GM19455 (cell line): ENCODE measurements at regions not wholly inside any gene's neighbourhood (a gene's known extent, or its start where the extent isn't known, plus 50 kb on each side); places are given as distances from the start of the nearest gene placed in this dataset.
"Not testable (repeated sequence)": the region's sequence is repeated elsewhere in the genome, so short reads cannot be mapped to it uniquely, and the experiment has no call there.

Experiments
- ATAC-seq: cut with Tn5 transposase; IDR thresholded peaks from one replicate; pipeline ENCODE4 v1.9.1; 2021; ENCODE audit not compliant: unreplicated experiment

GRCh38 chr18:44286049-44286448, 394.6 kb upstream of the SETBP1 start:
- ATAC-seq: no peak

GRCh38 chr18:44290366-44290977, 390.2 kb upstream of the SETBP1 start:
- no peak for ATAC-seq

GRCh38 chr18:44298566-44298965, 382.1 kb upstream of the SETBP1 start:
- ATAC-seq: no peak

- ATAC-seq: no peak
Observed at GRCh38 chr18:44309185-44309584, 371.5 kb upstream of the SETBP1 start.

- no peak for ATAC-seq
Observed at GRCh38 chr18:44320619-44321460, 359.8 kb upstream of the SETBP1 start.

GRCh38 chr18:44321868-44322590, 358.7 kb upstream of the SETBP1 start:
- ATAC-seq: no peak

- ATAC-seq: no peak
Observed at GRCh38 chr18:44323125-44323524, 357.6 kb upstream of the SETBP1 start.

GRCh38 chr18:44324361-44324760, 356.3 kb upstream of the SETBP1 start:
- ATAC-seq: no peak

- no peak for ATAC-seq
Observed at GRCh38 chr18:44325903-44326635, 354.6 kb upstream of the SETBP1 start.

- no peak for ATAC-seq
Observed at GRCh38 chr18:44331656-44332570, 348.8 kb upstream of the SETBP1 start.

- no peak for ATAC-seq
Observed at GRCh38 chr18:44341759-44342158, 338.9 kb upstream of the SETBP1 start.

- no peak for ATAC-seq
Observed at GRCh38 chr18:44342162-44342561, 338.5 kb upstream of the SETBP1 start.

- no peak for ATAC-seq
Observed at GRCh38 chr18:44342946-44343345, 337.7 kb upstream of the SETBP1 start.

GRCh38 chr18:44343570-44343969, 337.1 kb upstream of the SETBP1 start:
- ATAC-seq: no peak

GRCh38 chr18:44356566-44357157, 324.0 kb upstream of the SETBP1 start:
- no peak for ATAC-seq

GRCh38 chr18:44358402-44358801, 322.3 kb upstream of the SETBP1 start:
- no peak for ATAC-seq

GRCh38 chr18:44359741-44360140, 320.9 kb upstream of the SETBP1 start:
- not testable (repeated sequence) for ATAC-seq

GRCh38 chr18:44362213-44362612, 318.5 kb upstream of the SETBP1 start:
- not testable (repeated sequence) for ATAC-seq

GRCh38 chr18:44370861-44371260, 309.8 kb upstream of the SETBP1 start:
- no peak for ATAC-seq

GRCh38 chr18:44374966-44375365, 305.7 kb upstream of the SETBP1 start:
- ATAC-seq: no peak
